Panc1 (cell line): ENCODE measurements at regions not wholly inside any gene's neighbourhood (a gene's known extent, or its start where the extent isn't known, plus 50 kb on each side); places are given as distances from the start of the nearest gene placed in this dataset.

Experiments
- POLR2AphosphoS5 ChIP-seq: IDR thresholded peaks from 2 replicates; pipeline ENCODE4 v1.6.1; 2012; ENCODE audit warnings: mild to moderate bottlenecking, low read depth, low read length, moderate library complexity
- REST ChIP-seq, 2 experiments: IDR thresholded peaks; 2 replicates each; pipeline ENCODE4 v1.6.1; 2011 to 2012; ENCODE audit warnings: low read depth in 2 of 2, control low read depth in 1 of 2, low read length in 1 of 2, mild to moderate bottlenecking in 1 of 2, moderate library complexity in 1 of 2; ENCODE audit not compliant: insufficient read depth in 1 of 2
- SIN3A ChIP-seq: IDR thresholded peaks from 2 replicates; pipeline ENCODE4 v1.6.1; 2012; ENCODE audit warnings: low read depth, mild to moderate bottlenecking, low read length, moderate library complexity, borderline replicate concordance; ENCODE audit not compliant: insufficient read depth
- TF ChIP-seq, protein P1 (sequence below): fragments of 450-650 bp; IDR thresholded peaks from 2 replicates; pipeline ENCODE4 v1.5.1; 2017; ENCODE audit warnings: mild to moderate bottlenecking

- TF ChIP-seq, protein P1, sequence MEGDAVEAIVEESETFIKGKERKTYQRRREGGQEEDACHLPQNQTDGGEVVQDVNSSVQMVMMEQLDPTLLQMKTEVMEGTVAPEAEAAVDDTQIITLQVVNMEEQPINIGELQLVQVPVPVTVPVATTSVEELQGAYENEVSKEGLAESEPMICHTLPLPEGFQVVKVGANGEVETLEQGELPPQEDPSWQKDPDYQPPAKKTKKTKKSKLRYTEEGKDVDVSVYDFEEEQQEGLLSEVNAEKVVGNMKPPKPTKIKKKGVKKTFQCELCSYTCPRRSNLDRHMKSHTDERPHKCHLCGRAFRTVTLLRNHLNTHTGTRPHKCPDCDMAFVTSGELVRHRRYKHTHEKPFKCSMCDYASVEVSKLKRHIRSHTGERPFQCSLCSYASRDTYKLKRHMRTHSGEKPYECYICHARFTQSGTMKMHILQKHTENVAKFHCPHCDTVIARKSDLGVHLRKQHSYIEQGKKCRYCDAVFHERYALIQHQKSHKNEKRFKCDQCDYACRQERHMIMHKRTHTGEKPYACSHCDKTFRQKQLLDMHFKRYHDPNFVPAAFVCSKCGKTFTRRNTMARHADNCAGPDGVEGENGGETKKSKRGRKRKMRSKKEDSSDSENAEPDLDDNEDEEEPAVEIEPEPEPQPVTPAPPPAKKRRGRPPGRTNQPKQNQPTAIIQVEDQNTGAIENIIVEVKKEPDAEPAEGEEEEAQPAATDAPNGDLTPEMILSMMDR: no peak
- TF ChIP-seq SIN3A: no peak
- no peak for TF ChIP-seq REST (IDR thresholded peaks at IDR 0.05; ENCODE audit: insufficient read depth in 1 of 2, low read depth in 2 of 2, low read length in 1 of 2)
- TF ChIP-seq POLR2AphosphoS5: no peak
Observed at GRCh38 chr5:54608423-54609085, 91.0 kb downstream of the SNX18 start.
